T-cell (primary cell): ENCODE measurements at regions not wholly inside any gene's neighbourhood (a gene's known extent, or its start where the extent isn't known, plus 50 kb on each side); places are given as distances from the start of the nearest gene placed in this dataset.

Source experiments
- ATAC-seq, 4 experiments: fragments of 200-7000 bp in 3 of 4; fragments of 150-1000 bp in 1 of 4; cut with Tn5 transposase; replicated peaks in 1 of 4; 1 replicate in 3 of 4; 2 replicates in 1 of 4; pipeline ENCODE4 v1.10.0; 2021; ENCODE audit warnings: moderate library complexity in 3 of 4, mild to moderate bottlenecking in 2 of 4, moderate number of reproducible peaks in 1 of 4
- CTCF ChIA-PET, 2 donors: fragments of 300-600 bp; sonication (Branson Sonifier 250); formaldehyde crosslinking; loops; one replicate each; lab custom pipeline; 2022; ENCODE audit warnings: antibody characterized with exemption in 2 of 2; lab: Charles Lee
- POLR2A ChIA-PET, 2 donors: fragments of 300-600 bp; sonication (Branson Sonifier 250); formaldehyde crosslinking; loops; one replicate each; lab custom pipeline; 2022; ENCODE audit warnings: antibody characterized with exemption in 2 of 2; lab: Charles Lee
- DNase-seq, 35 experiments: peaks; one replicate each; pipeline versions ENCODE4 v3.0.0 to v3.0.0-alpha.2; 2013 to 2023
- H3K27ac ChIP-seq: one replicate; pipeline ENCODE4 v1.5.1; 2013; ENCODE audit warnings: low read length
- H3K27me3 ChIP-seq, 2 experiments: replicated peaks in 1 of 2; 1 replicate in 1 of 2; 2 replicates in 1 of 2; pipeline versions ENCODE4 v1.6.1 to v1.7.0; 2013; ENCODE audit warnings: low read length in 1 of 2, mixed read lengths in 1 of 2; ENCODE audit not compliant: control insufficient read depth in 2 of 2, insufficient read depth in 2 of 2; ENCODE audit errors: extremely low read depth in 1 of 2
- H3K36me3 ChIP-seq, 2 donors: 1 replicate in 1 of 2; 2 replicates in 1 of 2; pipeline versions ENCODE4 v1.6.1 to v1.7.0; 2013; ENCODE audit warnings: low read length in 1 of 2; ENCODE audit not compliant: control insufficient read depth in 2 of 2, insufficient read depth in 1 of 2; ENCODE audit errors: extremely low read depth in 1 of 2
- H3K4me1 ChIP-seq, 2 experiments: 1 replicate in 1 of 2; 2 replicates in 1 of 2; pipeline versions ENCODE4 v1.6.1 to v1.7.0; 2013; ENCODE audit warnings: low read length in 2 of 2, mixed read lengths in 1 of 2; ENCODE audit not compliant: insufficient read depth in 2 of 2, control insufficient read depth in 1 of 2; ENCODE audit errors: extremely low read depth in 1 of 2
- H3K4me3 ChIP-seq, 2 donors: 1 replicate in 1 of 2; 2 replicates in 1 of 2; pipeline versions ENCODE4 v1.5.1 to v1.7.0; 2013; ENCODE audit warnings: mild to moderate bottlenecking in 2 of 2, low read length in 1 of 2, moderate library complexity in 1 of 2; ENCODE audit not compliant: control insufficient read depth in 1 of 2; ENCODE audit errors: extremely low read depth in 1 of 2
- H3K9me3 ChIP-seq: 2 replicates; pipeline ENCODE4 v1.7.0; 2013
- H3K27ac Mint-ChIP-seq, 2 donors: one replicate each; pipeline ENCODE4 v1.8.0; 2020 to 2021; ENCODE audit warnings: mild to moderate bottlenecking in 2 of 2, mixed read lengths in 2 of 2
- H3K27me3 Mint-ChIP-seq, 2 donors: one replicate each; pipeline ENCODE4 v1.8.0; 2021 to 2022; ENCODE audit warnings: mixed read lengths in 2 of 2
- H3K36me3 Mint-ChIP-seq: one replicate; pipeline ENCODE4 v1.8.0; 2021; ENCODE audit warnings: mixed read lengths
- H3K4me1 Mint-ChIP-seq, 3 donors: one replicate each; pipeline ENCODE4 v1.8.0; 2020 to 2022; ENCODE audit warnings: mixed read lengths in 3 of 3, mild to moderate bottlenecking in 1 of 3
- H3K4me3 Mint-ChIP-seq, 3 donors: one replicate each; pipeline ENCODE4 v1.8.0; 2020 to 2022; ENCODE audit warnings: mild to moderate bottlenecking in 3 of 3, mixed read lengths in 3 of 3, moderate library complexity in 3 of 3
- H3K9me3 Mint-ChIP-seq, 3 donors: one replicate each; pipeline ENCODE4 v1.8.0; 2020 to 2022; ENCODE audit warnings: mixed read lengths in 3 of 3
- WGBS: methylation state at CpG from one replicate; pipeline ENCODE4 v1.1.5; 2013; ENCODE audit warnings: missing lambda C conversion rate; ENCODE audit not compliant: insufficient coverage; 5-methylcytosine and 5-hydroxymethylcytosine counted together

- ChIA-PET POLR2A (interaction anchor here in 1 of 2 donors (0.6 kb wide), 1 partner anchor 54 kb away, joined by 6 read pairs; no protein-coding TSS in a partner anchor), CTCF (interaction anchor here in 1 of 2 donors (0.7 kb wide), 1 partner anchor 345 kb away, joined by 3 read pairs; no protein-coding TSS in a partner anchor)
These were observed 281.5 kb upstream of the KLF3 start for GRCh38 chr4:38382520-38382919.

GRCh38 chr4:38383646-38384121 lies 280.3 kb upstream of the KLF3 start:
- no peak overlapping the region for H3K4me3 ChIP-seq
- no peaks in the 10 kb centered on the region for H3K36me3 ChIP-seq
- H3K27ac ChIP-seq, result no peak overlapping the region
- H3K27me3 ChIP-seq, result no peaks in the 10 kb centered on the region
- Mint-ChIP-seq H3K9me3 (no peaks in the 10 kb centered on the region), H3K4me1 (peaks cover 16 to 25% (median 20%) of the 10 kb centered on the region in 3 donors), H3K27me3 (no peaks in the 10 kb centered on the region), H3K36me3 (no peaks in the 10 kb centered on the region), H3K27ac (no peak overlapping the region), H3K4me3 (no peak overlapping the region)
- peaks cover 5 to 13% of the 10 kb centered on the region in 2 experiments for H3K4me1 ChIP-seq
- POLR2A ChIA-PET, result interaction anchor here in 1 of 2 donors (0.7 kb wide), 1 partner anchor 57 kb away, joined by 3 read pairs; no protein-coding TSS in a partner anchor
- ATAC-seq (no peak), DNase-seq (no peak)
- no peaks in the 10 kb centered on the region for H3K9me3 ChIP-seq
- WGBS, result no CpG with 5 or more reads among the region's 3 CpGs
- CTCF ChIA-PET, result no interaction called here

More at GRCh38 chr4:38382520-38382919, 281.5 kb upstream of the KLF3 start:
- no peaks in the 10 kb centered on the region for H3K36me3 ChIP-seq
- Mint-ChIP-seq H3K36me3 (no peaks in the 10 kb centered on the region), H3K27me3 (no peaks in the 10 kb centered on the region), H3K27ac (no peak overlapping the region), H3K4me1 (peaks cover 19 to 25% (median 20%) of the 10 kb centered on the region in 3 donors), H3K9me3 (no peaks in the 10 kb centered on the region), H3K4me3 (no peak overlapping the region)
- peaks cover 5 to 13% of the 10 kb centered on the region in 2 experiments for H3K4me1 ChIP-seq
- no peak overlapping the region for H3K27ac ChIP-seq
- no peaks in the 10 kb centered on the region for H3K9me3 ChIP-seq
- no peak for DNase-seq
- no peak overlapping the region for H3K4me3 ChIP-seq
- H3K27me3 ChIP-seq, result no peaks in the 10 kb centered on the region
- ATAC-seq, result no peak
- WGBS, result 90% methylated on average over 3 of the region's 7 CpGs

- 83% methylated on average over 1 of the region's 6 CpGs for WGBS
- Mint-ChIP-seq H3K4me3 (no peak overlapping the region), H3K4me1 (peaks cover 16 to 25% (median 20%) of the 10 kb centered on the region in 3 donors), H3K27ac (no peak overlapping the region), H3K36me3 (peaks cover 4% of the 10 kb centered on the region), H3K9me3 (peaks cover 0 to 8% (median 4%) of the 10 kb centered on the region in 3 donors), H3K27me3 (no peaks in the 10 kb centered on the region)
- no peak overlapping the region for H3K4me3 ChIP-seq
- ChIA-PET POLR2A (interaction anchor here (0.6 kb wide), 4 partner anchors 19 to 266 kb away, joined by 3 to 9 read pairs (median 4); no protein-coding TSS in a partner anchor), CTCF (interaction anchor here (0.5 to 0.7 kb wide), 7 partner anchors 66 to 614 kb away, joined by 3 to 4 read pairs (median 3); no protein-coding TSS in a partner anchor)
- peaks cover 5 to 13% of the 10 kb centered on the region in 2 experiments for H3K4me1 ChIP-seq
- H3K27me3 ChIP-seq, result no peaks in the 10 kb centered on the region
- H3K36me3 ChIP-seq, result no peaks in the 10 kb centered on the region
- ATAC-seq (peak in 3 of 4 experiments; percentile 44 to 57 (median 53)), DNase-seq (peak in 1 of 35 experiments; percentile 8)
- H3K27ac ChIP-seq, result no peak overlapping the region
- H3K9me3 ChIP-seq, result no peaks in the 10 kb centered on the region
These were observed 278.6 kb upstream of the KLF3 start for GRCh38 chr4:38385093-38386004.

GRCh38 chr4:38386005-38386551 lies 277.9 kb upstream of the KLF3 start:
- ATAC-seq, result no peak
- H3K4me3 ChIP-seq, result no peak overlapping the region
- peaks cover 4% of the 10 kb centered on the region for H3K36me3 Mint-ChIP-seq
- H3K4me3 Mint-ChIP-seq, result no peak overlapping the region
- H3K4me1 Mint-ChIP-seq, result peaks cover 16 to 25% (median 20%) of the 10 kb centered on the region in 3 donors
- H3K4me1 ChIP-seq, result peaks cover 5 to 13% of the 10 kb centered on the region in 2 experiments
- CTCF ChIA-PET, result interaction anchor here in 1 of 2 donors (0.5 to 0.7 kb wide), 5 partner anchors 66 to 386 kb away, joined by 3 to 4 read pairs (median 3); no protein-coding TSS in a partner anchor
- H3K9me3 ChIP-seq, result no peaks in the 10 kb centered on the region
- H3K27ac Mint-ChIP-seq, result no peak overlapping the region
- H3K9me3 Mint-ChIP-seq, result peaks cover 0 to 14% (median 4%) of the 10 kb centered on the region in 3 donors
- DNase-seq, result no peak
- 93% methylated on average over 2 of the region's 2 CpGs for WGBS
- no peaks in the 10 kb centered on the region for H3K27me3 Mint-ChIP-seq
- no peak overlapping the region for H3K27ac ChIP-seq
- H3K27me3 ChIP-seq, result no peaks in the 10 kb centered on the region
- POLR2A ChIA-PET, result interaction anchor here (0.6 kb wide), 2 partner anchors 105 to 265 kb away, joined by 3 read pairs; no protein-coding TSS in a partner anchor
- H3K36me3 ChIP-seq, result no peaks in the 10 kb centered on the region

GRCh38 chr4:38386654-38387188 lies 277.3 kb upstream of the KLF3 start:
- POLR2A ChIA-PET, result interaction anchor here in 1 of 2 donors (1.0 kb wide), 1 partner anchor 35 kb away, joined by 3 read pairs; no protein-coding TSS in a partner anchor
- no CpG with 5 or more reads among the region's 2 CpGs for WGBS

More at GRCh38 chr4:38386654-38387188, 277.3 kb upstream of the KLF3 start:
- Mint-ChIP-seq H3K36me3 (peaks cover 7% of the 10 kb centered on the region), H3K9me3 (peaks cover 5 to 20% (median 8%) of the 10 kb centered on the region in 3 donors), H3K27me3 (no peaks in the 10 kb centered on the region), H3K4me1 (peaks cover 16 to 25% (median 20%) of the 10 kb centered on the region in 3 donors), H3K4me3 (no peak overlapping the region), H3K27ac (no peak overlapping the region)
- H3K4me3 ChIP-seq, result no peak overlapping the region
- DNase-seq (no peak), ATAC-seq (no peak)
- H3K4me1 ChIP-seq, result peaks cover 5 to 13% of the 10 kb centered on the region in 2 experiments
- H3K27me3 ChIP-seq, result no peaks in the 10 kb centered on the region
- H3K27ac ChIP-seq, result no peak overlapping the region
- CTCF ChIA-PET, result interaction anchor here in 1 of 2 donors (0.6 kb wide), 1 partner anchor 127 kb away, joined by 3 read pairs; no protein-coding TSS in a partner anchor
- H3K9me3 ChIP-seq, result no peaks in the 10 kb centered on the region
- no peaks in the 10 kb centered on the region for H3K36me3 ChIP-seq
